K562 (cell line): ENCODE measurements at regions not wholly inside any gene's neighbourhood (a gene's known extent, or its start where the extent isn't known, plus 50 kb on each side); places are given as distances from the start of the nearest gene placed in this dataset.

Source experiments
- ATAC-seq: fragments of 200-7000 bp; cut with Tn5 transposase; 3 replicates; pipeline ENCODE4 v1.9.1; 2020; ENCODE audit warnings: moderate library complexity
- BruUV-seq: library from RNA; stranded (reverse); fragments of 400-500 nt; replicated peaks from 2 replicates; lab custom pipeline; 2021; lab: Mats Ljungman, UMichigan
- CTCF ChIA-PET: fragments of 300-600 bp; formaldehyde crosslinking; extraction: SDS; loops from one replicate; lab custom pipeline; 2021; ENCODE audit warnings: low intra/inter-chr PET ratio; lab: Yijun Ruan, JAX
- POLR2A ChIA-PET: fragments of 300-600, 350-650 bp; sonication (Branson Sonifier 250); formaldehyde crosslinking; extraction: SDS; loops from one replicate; lab custom pipeline; 2021; ENCODE audit warnings: antibody characterized with exemption, inconsistent platforms; lab: Yijun Ruan, JAX
- DNase-seq, 4 experiments: peaks; one replicate each; pipeline versions ENCODE4 v3.0.0 to v3.0.0-alpha.2; 2011 to 2018; ENCODE audit warnings: low spot score in 3 of 4, mixed read lengths in 3 of 4; ENCODE audit errors: extremely low read depth in 1 of 4
- FAIRE-seq: peaks from 2 replicates; lab custom pipeline; 2011; peaks lifted over from hg19 to GRCh38; lab: Jason Lieb, UNC
- H2AFZ ChIP-seq: 2 replicates; pipeline ENCODE4 v1.6.0; 2011; ENCODE audit warnings: low read depth, low read length, control low read depth, inconsistent platforms
- H3K27ac ChIP-seq: fragments of 200-600 bp; 3 replicates; pipeline ENCODE4 v1.8.0; 2011; ENCODE audit warnings: low read depth, mild to moderate bottlenecking, control low read depth, inconsistent platforms, low read length, moderate library complexity, mixed read lengths; ENCODE audit errors: extremely low read depth
- H3K27me3 ChIP-seq, 2 experiments: fragments of 300-600 bp in 1 of 2; 2 replicates in 1 of 2; 3 replicates in 1 of 2; pipeline versions ENCODE4 v1.6.0 to v1.8.0; 2011; ENCODE audit warnings: inconsistent platforms in 2 of 2, low read length in 2 of 2, mild to moderate bottlenecking in 1 of 2, mixed read lengths in 1 of 2, moderate library complexity in 1 of 2; ENCODE audit not compliant: control insufficient read depth in 2 of 2, insufficient read depth in 2 of 2
- H3K36me3 ChIP-seq: fragments of 300-600 bp; 3 replicates; pipeline ENCODE4 v1.8.0; 2011; ENCODE audit warnings: mild to moderate bottlenecking, low read length, inconsistent platforms; ENCODE audit not compliant: control insufficient read depth, insufficient read depth
- H3K4me1 ChIP-seq, 2 experiments: fragments of 200-600 bp in 1 of 2; replicated peaks in 1 of 2; 2 replicates in 1 of 2; 3 replicates in 1 of 2; pipeline versions ENCODE4 v1.5.1 to v1.8.0; 2011; ENCODE audit warnings: inconsistent platforms in 2 of 2, low read length in 2 of 2, mild to moderate bottlenecking in 1 of 2, mixed read lengths in 1 of 2, moderate library complexity in 1 of 2; ENCODE audit not compliant: control insufficient read depth in 2 of 2, insufficient read depth in 2 of 2
- H3K4me2 ChIP-seq: 2 replicates; pipeline ENCODE4 v1.6.1; 2011; ENCODE audit warnings: low read length, control low read depth, inconsistent platforms, mixed read lengths; ENCODE audit not compliant: insufficient read depth
- H3K4me3 ChIP-seq: fragments of 200-600 bp; sonication (generic), shearing (Covaris generic); 2 replicates; pipeline ENCODE4 v1.5.1; 2016; ENCODE audit warnings: control low read depth, inconsistent platforms
- H3K79me2 ChIP-seq: fragments of 200-600 bp; 3 replicates; pipeline ENCODE4 v1.8.0; 2011; ENCODE audit warnings: low read length, inconsistent platforms; ENCODE audit not compliant: control insufficient read depth, insufficient read depth
- H3K9ac ChIP-seq, 2 experiments: 2 replicates each; pipeline versions ENCODE4 v1.6.0 to v1.6.1; 2011; ENCODE audit warnings: low read depth in 2 of 2, low read length in 2 of 2, control low read depth in 1 of 2, inconsistent platforms in 1 of 2, mild to moderate bottlenecking in 1 of 2, mixed read lengths in 1 of 2; ENCODE audit not compliant: insufficient read depth in 1 of 2
- H3K9me1 ChIP-seq: one replicate; pipeline ENCODE4 v1.6.0; 2011; ENCODE audit warnings: inconsistent platforms, mild to moderate bottlenecking, low read length, moderate library complexity; ENCODE audit not compliant: control insufficient read depth, insufficient read depth
- H3K9me3 ChIP-seq: replicated peaks from 2 replicates; pipeline ENCODE4 v1.5.1; 2011; ENCODE audit warnings: low read depth, low read length, inconsistent platforms; ENCODE audit not compliant: control insufficient read depth, insufficient read depth
- H4K20me1 ChIP-seq: replicated peaks from 2 replicates; pipeline ENCODE4 v1.6.1; 2011; ENCODE audit warnings: low read length, inconsistent platforms, mixed read lengths; ENCODE audit not compliant: control insufficient read depth, insufficient read depth
- CHD4 ChIP-seq: fragments of 200-600 bp; sonication (generic); IDR thresholded peaks from 3 replicates; pipeline ENCODE4 v1.6.1; 2012; ENCODE audit warnings: low read depth, mild to moderate bottlenecking, mixed read lengths, low read length, inconsistent platforms; ENCODE audit not compliant: insufficient read depth, insufficient replicate concordance, poor library complexity, severe bottlenecking
- GABPA ChIP-seq: fragments of 200-800 bp; sonication (Bioruptor generic); conservative IDR thresholded peaks from 2 replicates; pipeline ENCODE4 v1.6.1; 2016; ENCODE audit warnings: low read depth, missing genetic modification characterization, missing compliant biosample characterization
- MXI1 ChIP-seq: IDR thresholded peaks from 2 replicates; pipeline ENCODE4 v1.6.1; 2011; ENCODE audit warnings: low read depth, mild to moderate bottlenecking, improper control_type of control experiment, low read length
- WGBS: fragments of 100-300 bp; shearing (Covaris generic); methylation state at CpG from one replicate; pipeline ENCODE4 v1.1.6; 2016; ENCODE audit warnings: low coverage, mixed read lengths; ENCODE audit not compliant: insufficient coverage; ENCODE audit errors: missing lambda C conversion rate; 5-methylcytosine and 5-hydroxymethylcytosine counted together
- in situ Hi-C: fragments of 300-500 bp; cut with MboI; formaldehyde crosslinking; loops from 4 replicates; pipeline ENCODE4 v1.15.0; 2018; ENCODE audit warnings: inconsistent platforms, mixed read lengths
- intact Hi-C: fragments of 100-400 bp; cut with micrococcal nuclease; formaldehyde crosslinking; loops from 2 replicates; pipeline ENCODE4 v1.14.2; 2022
- TF ChIP-seq, protein P1 (sequence below): fragments of 250-450 bp; sonication (Bioruptor Pico); IDR thresholded peaks from 2 replicates; pipeline ENCODE4 v1.5.0; 2020; ENCODE audit warnings: mild to moderate bottlenecking
- TF ChIP-seq, protein P2 (sequence below), 2 experiments: fragments of 150-350 bp in 1 of 2; IDR thresholded peaks; 2 replicates each; pipeline ENCODE4 v1.6.1; 2012 to 2016; ENCODE audit warnings: low read depth in 2 of 2, low read length in 2 of 2, mild to moderate bottlenecking in 1 of 2, moderate library complexity in 1 of 2

DNA sequence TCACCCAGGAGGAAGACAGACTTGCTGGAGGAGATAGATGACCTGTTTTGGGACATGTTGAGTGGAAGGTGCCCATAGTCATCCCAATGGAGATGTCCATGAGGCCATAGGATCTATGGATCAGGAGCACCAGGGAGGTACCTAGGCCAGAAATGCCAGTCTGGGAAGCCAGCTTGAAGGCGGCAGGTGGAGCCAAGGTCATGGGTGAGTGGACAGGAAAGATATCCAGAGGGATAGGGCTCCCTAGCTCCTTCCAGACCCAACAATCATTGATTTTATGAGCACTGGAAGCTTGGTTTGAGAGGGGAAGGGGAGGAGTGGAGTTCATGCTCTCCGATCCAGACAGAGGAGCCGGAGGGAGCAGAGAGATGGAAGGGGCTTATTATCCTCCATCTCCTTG is 252.6 kb downstream of the CDK5RAP2 start:
- Histone ChIP-seq H3K9me1 (no peaks in the 10 kb centered on the region), H3K4me3 (no peak overlapping the region), H3K9me3 (no peaks in the 10 kb centered on the region), H4K20me1 (no peaks in the 10 kb centered on the region), H3K9ac (no peak overlapping the region), H3K4me2 (no peak overlapping the region), H2AFZ (no peak overlapping the region), H3K27ac (no peak overlapping the region), H3K4me1 (no peaks in the 10 kb centered on the region), H3K36me3 (no peaks in the 10 kb centered on the region), H3K27me3 (no peaks in the 10 kb centered on the region), H3K79me2 (no peaks in the 10 kb centered on the region)
- WGBS: 3% methylated on average over 3 of the region's 3 CpGs
- BruUV-seq: no TSS peak
- TF ChIP-seq GABPA (tag) (no peak), MXI1 (no peak), CHD4 (no peak)
- TF ChIP-seq, protein P1, sequence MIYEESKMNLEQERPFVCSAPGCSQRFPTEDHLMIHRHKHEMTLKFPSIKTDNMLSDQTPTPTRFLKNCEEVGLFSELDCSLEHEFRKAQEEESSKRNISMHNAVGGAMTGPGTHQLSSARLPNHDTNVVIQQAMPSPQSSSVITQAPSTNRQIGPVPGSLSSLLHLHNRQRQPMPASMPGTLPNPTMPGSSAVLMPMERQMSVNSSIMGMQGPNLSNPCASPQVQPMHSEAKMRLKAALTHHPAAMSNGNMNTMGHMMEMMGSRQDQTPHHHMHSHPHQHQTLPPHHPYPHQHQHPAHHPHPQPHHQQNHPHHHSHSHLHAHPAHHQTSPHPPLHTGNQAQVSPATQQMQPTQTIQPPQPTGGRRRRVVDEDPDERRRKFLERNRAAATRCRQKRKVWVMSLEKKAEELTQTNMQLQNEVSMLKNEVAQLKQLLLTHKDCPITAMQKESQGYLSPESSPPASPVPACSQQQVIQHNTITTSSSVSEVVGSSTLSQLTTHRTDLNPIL (CRISPR knock-in tag): no peak
- TF ChIP-seq, protein P2, sequence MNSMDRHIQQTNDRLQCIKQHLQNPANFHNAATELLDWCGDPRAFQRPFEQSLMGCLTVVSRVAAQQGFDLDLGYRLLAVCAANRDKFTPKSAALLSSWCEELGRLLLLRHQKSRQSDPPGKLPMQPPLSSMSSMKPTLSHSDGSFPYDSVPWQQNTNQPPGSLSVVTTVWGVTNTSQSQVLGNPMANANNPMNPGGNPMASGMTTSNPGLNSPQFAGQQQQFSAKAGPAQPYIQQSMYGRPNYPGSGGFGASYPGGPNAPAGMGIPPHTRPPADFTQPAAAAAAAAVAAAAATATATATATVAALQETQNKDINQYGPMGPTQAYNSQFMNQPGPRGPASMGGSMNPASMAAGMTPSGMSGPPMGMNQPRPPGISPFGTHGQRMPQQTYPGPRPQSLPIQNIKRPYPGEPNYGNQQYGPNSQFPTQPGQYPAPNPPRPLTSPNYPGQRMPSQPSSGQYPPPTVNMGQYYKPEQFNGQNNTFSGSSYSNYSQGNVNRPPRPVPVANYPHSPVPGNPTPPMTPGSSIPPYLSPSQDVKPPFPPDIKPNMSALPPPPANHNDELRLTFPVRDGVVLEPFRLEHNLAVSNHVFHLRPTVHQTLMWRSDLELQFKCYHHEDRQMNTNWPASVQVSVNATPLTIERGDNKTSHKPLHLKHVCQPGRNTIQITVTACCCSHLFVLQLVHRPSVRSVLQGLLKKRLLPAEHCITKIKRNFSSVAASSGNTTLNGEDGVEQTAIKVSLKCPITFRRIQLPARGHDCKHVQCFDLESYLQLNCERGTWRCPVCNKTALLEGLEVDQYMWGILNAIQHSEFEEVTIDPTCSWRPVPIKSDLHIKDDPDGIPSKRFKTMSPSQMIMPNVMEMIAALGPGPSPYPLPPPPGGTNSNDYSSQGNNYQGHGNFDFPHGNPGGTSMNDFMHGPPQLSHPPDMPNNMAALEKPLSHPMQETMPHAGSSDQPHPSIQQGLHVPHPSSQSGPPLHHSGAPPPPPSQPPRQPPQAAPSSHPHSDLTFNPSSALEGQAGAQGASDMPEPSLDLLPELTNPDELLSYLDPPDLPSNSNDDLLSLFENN (IDR thresholded peaks at IDR 0.05; ENCODE audit: low read depth in 2 of 2, low read length in 2 of 2): no peak
- ATAC-seq (no peak), FAIRE-seq (no peak), DNase-seq (no peak)
- intact Hi-C loops (no loop called here), in situ Hi-C loops (no loop called here)
- POLR2A ChIA-PET: no interaction called here
- CTCF ChIA-PET: no interaction called here
